ENCODE measurements at regions not wholly inside any gene's neighbourhood (a gene's known extent, or its start where the extent isn't known, plus 50 kb on each side); places are given as distances from the start of the nearest gene placed in this dataset.
"Not testable (repeated sequence)": the region's sequence is repeated elsewhere in the genome, so short reads cannot be mapped to it uniquely, and the experiment has no call there.

- no peak for FAIRE-seq
- no peak overlapping the region for H3K4me3 ChIP-seq
- DNase-seq = no peak
- H3K27ac ChIP-seq = no peak overlapping the region
- TF ChIP-seq CTCF (IDR thresholded peaks at IDR 0.05) = no peak
- no peaks in the 10 kb centered on the region for H3K9me3 ChIP-seq
- intact Hi-C loops (cut with DNase I) = no loop called here
- H3K4me1 ChIP-seq = no peaks in the 10 kb centered on the region
- 65 to 85% methylated on average over 3 of the region's 3 CpGs for WGBS, 2 donors
- H3K27me3 ChIP-seq = no peaks in the 10 kb centered on the region
- no peaks in the 10 kb centered on the region for H3K36me3 ChIP-seq
- ATAC-seq = no peak
Observed at GRCh38 chrX:10990418-10990817, 120.7 kb upstream of the HCCS start.

GRCh38 chrX:10990976-10991375 lies 120.2 kb upstream of the HCCS start:
- no peak overlapping the region for H3K27ac ChIP-seq
- intact Hi-C loops (cut with DNase I) = no loop called here
- H3K9me3 ChIP-seq = no peaks in the 10 kb centered on the region
- no peaks in the 10 kb centered on the region for H3K36me3 ChIP-seq
- H3K4me1 ChIP-seq = no peaks in the 10 kb centered on the region
- DNase-seq = no peak
- no peak overlapping the region for H3K4me3 ChIP-seq
- TF ChIP-seq CTCF (IDR thresholded peaks at IDR 0.05) = no peak
- WGBS, 2 donors = 67 to 83% methylated on average over 4 of the region's 4 CpGs
- no peaks in the 10 kb centered on the region for H3K27me3 ChIP-seq
- no peak for FAIRE-seq
- no peak for ATAC-seq

- intact Hi-C loops (cut with DNase I) = no loop called here
- ATAC-seq (no peak), FAIRE-seq (no peak), DNase-seq (no peak)
- no peaks in the 10 kb centered on the region for H3K9me3 ChIP-seq
- H3K36me3 ChIP-seq = no peaks in the 10 kb centered on the region
- 43 to 52% methylated on average over 1 of the region's 1 CpG for WGBS, 2 donors
- H3K4me1 ChIP-seq = no peaks in the 10 kb centered on the region
- no peaks in the 10 kb centered on the region for H3K27me3 ChIP-seq
- H3K27ac ChIP-seq = no peak overlapping the region
- TF ChIP-seq CTCF (IDR thresholded peaks at IDR 0.05) = no peak
- no peak overlapping the region for H3K4me3 ChIP-seq
Observed at GRCh38 chrX:10992110-10992509, 119.0 kb upstream of the HCCS start.

GRCh38 chrX:11007076-11007475 lies 104.1 kb upstream of the HCCS start:
- H3K4me1 ChIP-seq; ATAC-seq; intact Hi-C loops (cut with DNase I); H3K9me3 ChIP-seq; H3K36me3 ChIP-seq; H3K27ac ChIP-seq; H3K4me3 ChIP-seq; DNase-seq; H3K27me3 ChIP-seq; FAIRE-seq: not testable (repeated sequence)
- 58 to 72% methylated on average over 6 to 7 of the region's 9 CpGs for WGBS, 2 donors

GRCh38 chrX:11010476-11010875 lies 100.7 kb upstream of the HCCS start:
- DNase-seq (no peak), FAIRE-seq (no peak), ATAC-seq (no peak)
- 71 to 97% methylated on average over 1 of the region's 1 CpG for WGBS, 2 donors
- TF ChIP-seq CTCF (IDR thresholded peaks at IDR 0.05) = no peak
- Histone ChIP-seq H3K36me3 (no peaks in the 10 kb centered on the region), H3K27me3 (peaks cover 0 to 4% (median 0%) of the 10 kb centered on the region in 4 donors), H3K4me1 (no peaks in the 10 kb centered on the region), H3K27ac (no peak overlapping the region), H3K4me3 (no peak overlapping the region), H3K9me3 (no peaks in the 10 kb centered on the region)
- intact Hi-C loops (cut with DNase I) = no loop called here

- ATAC-seq (no peak), FAIRE-seq (no peak), DNase-seq (no peak)
- Histone ChIP-seq H3K4me1 (no peaks in the 10 kb centered on the region), H3K27me3 (peaks cover 0 to 6% (median 2%) of the 10 kb centered on the region in 4 donors), H3K36me3 (no peaks in the 10 kb centered on the region), H3K27ac (no peak overlapping the region), H3K4me3 (no peak overlapping the region), H3K9me3 (no peaks in the 10 kb centered on the region)
- TF ChIP-seq CTCF (IDR thresholded peaks at IDR 0.05) = no peak
- 50 to 77% methylated on average over 1 of the region's 1 CpG for WGBS, 2 donors
- intact Hi-C loops (cut with DNase I) = no loop called here
Observed at GRCh38 chrX:11016728-11017127, 94.4 kb upstream of the HCCS start.

- H3K4me1 ChIP-seq; FAIRE-seq; H3K27me3 ChIP-seq; H3K4me3 ChIP-seq; H3K9me3 ChIP-seq; intact Hi-C loops (cut with DNase I); DNase-seq; H3K27ac ChIP-seq; ATAC-seq; H3K36me3 ChIP-seq: not testable (repeated sequence)
Observed at GRCh38 chrX:11022588-11022987, 88.5 kb upstream of the HCCS start.
